Fibroblast of pulmonary artery (primary cell): ENCODE measurements at regions not wholly inside any gene's neighbourhood (a gene's known extent, or its start where the extent isn't known, plus 50 kb on each side); places are given as distances from the start of the nearest gene placed in this dataset.
"Not testable (repeated sequence)": the region's sequence is repeated elsewhere in the genome, so short reads cannot be mapped to it uniquely, and the experiment has no call there.

Experiments used
- DNase-seq: peaks from one replicate; pipeline ENCODE4 v3.0.0-alpha.2; 2010; ENCODE audit warnings: low read depth
- H3K4me3 ChIP-seq: replicated peaks from 2 replicates; pipeline ENCODE4 v1.5.1; 2011; ENCODE audit warnings: low read depth, mild to moderate bottlenecking, control low read depth, low read length, moderate library complexity
- CTCF ChIP-seq: IDR thresholded peaks from 2 replicates; pipeline ENCODE4 v1.5.1; 2011; ENCODE audit warnings: mild to moderate bottlenecking, control low read depth, low read length, inconsistent platforms; ENCODE audit errors: missing control alignments

DNA sequence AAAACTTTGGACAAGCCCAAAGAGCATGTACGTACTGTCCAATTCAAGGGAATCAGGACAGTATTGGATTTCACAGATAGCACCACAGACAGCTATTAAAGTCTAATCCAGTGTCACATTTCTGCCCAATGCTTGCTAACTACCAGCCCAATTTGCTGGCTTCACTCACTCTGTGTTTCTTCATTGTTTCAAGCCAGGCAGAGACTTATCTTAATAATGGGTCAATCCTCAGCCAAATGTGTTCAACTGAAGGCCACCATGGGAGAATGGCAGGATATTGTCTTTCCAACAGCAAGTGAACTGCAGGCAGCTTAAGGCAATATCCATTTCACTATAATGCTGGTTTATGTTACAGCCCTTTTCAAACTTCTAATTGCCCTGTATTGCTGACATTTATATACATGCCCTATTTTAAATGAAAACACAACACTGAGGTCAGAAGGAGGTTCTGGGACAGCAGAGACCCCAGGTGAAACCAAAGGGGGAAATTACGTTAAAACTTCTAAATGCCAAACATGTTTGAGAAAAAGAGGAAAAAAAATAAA lies 142.1 kb upstream of the RSPO3 start:
- no peak for DNase-seq
- H3K4me3 ChIP-seq = no peak overlapping the region
- no peak for TF ChIP-seq CTCF

- TF ChIP-seq CTCF = no peak
- DNase-seq = no peak
Observed at GRCh38 chr6:126983779-126984178, 134.7 kb upstream of the RSPO3 start.

DNA sequence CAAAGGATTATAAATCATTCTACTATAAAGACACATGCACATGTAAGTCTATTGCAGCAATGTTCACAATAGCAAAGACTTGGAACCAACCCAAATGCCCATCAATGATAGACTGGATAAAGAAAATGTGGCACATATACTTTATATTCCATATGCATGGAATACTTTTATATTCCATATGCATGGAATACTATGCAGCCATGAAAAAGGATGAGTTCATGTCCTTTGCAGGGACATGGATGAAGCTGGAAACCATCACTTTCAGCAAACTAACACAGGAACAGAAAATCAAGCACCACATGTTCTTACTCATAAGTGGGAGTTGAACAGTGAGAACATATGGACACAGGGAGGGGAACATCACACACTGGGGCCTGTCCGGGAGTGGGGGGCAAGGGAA lies 130.3 kb upstream of the RSPO3 start:
- DNase-seq, H3K4me3 ChIP-seq: not testable (repeated sequence)

More at GRCh38 chr6:126983779-126984178, 134.7 kb upstream of the RSPO3 start:
- no peak overlapping the region for H3K4me3 ChIP-seq

DNA sequence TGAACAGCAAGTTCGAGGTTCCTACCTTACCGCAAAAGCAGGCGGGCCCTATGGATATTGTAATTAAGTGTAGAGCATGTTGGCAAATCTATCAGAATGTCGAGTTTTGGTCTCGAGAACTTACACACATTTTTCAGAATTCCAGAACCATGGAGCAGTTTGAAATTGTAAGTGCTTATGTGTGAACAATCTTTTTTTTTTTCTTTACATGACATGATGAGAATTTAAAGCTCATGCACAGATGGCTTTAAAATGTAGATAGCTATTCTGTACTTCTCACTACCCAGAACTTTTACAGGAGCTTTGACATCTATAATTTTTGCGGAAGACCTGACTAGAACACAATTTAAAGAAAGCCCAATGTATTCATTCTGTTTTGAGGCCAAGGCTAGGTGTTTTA lies 117.8 kb upstream of the RSPO3 start:
- TF ChIP-seq CTCF = no peak
- H3K4me3 ChIP-seq = no peak overlapping the region
- DNase-seq = no peak

- DNase-seq = no peak
- TF ChIP-seq CTCF = no peak
- H3K4me3 ChIP-seq = no peak overlapping the region
Observed at GRCh38 chr6:127013865-127014264, 104.6 kb upstream of the RSPO3 start.

DNA sequence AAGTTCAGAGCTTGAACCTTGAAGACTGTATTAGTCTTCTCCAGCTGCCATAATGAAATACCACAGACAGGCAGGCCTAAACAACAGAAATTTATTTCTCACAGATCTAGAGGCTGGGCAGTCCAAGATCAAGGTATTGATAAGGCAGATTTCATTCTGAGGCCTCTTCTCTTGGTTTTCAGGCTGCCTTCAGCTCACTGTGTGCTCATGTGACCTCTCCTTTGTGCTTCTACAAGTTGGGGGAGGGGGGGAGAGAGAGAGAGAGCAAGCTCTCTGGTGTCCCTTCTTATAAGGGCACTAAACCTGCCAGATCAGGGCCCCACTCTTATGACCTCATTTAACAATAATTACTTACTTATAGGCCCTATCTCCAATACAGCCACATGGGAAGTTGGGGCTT lies 102.6 kb upstream of the RSPO3 start:
- no peak overlapping the region for H3K4me3 ChIP-seq
- TF ChIP-seq CTCF = no peak
- no peak for DNase-seq

GRCh38 chr6:127019828-127020227 lies 98.6 kb upstream of the RSPO3 start:
- no peak for TF ChIP-seq CTCF
- DNase-seq = no peak
- no peak overlapping the region for H3K4me3 ChIP-seq

DNA sequence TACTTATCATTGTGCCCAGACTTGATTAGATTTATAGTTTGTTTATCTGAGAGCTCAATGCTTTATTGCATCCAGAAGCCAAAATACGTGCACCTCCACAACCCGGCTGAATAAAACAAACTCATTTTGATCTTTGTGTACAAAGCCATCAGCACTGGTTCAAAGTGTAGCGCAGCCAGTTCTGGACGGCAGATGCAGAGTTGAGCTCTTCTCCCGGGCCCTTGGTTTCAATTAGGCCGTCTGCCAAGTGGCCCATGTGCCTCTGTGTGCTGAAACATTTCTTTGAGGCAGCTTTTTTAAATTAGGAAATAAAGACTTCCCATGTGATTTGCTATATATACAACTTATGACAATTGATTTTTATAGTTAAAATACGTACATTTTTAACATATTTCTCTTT lies 96.2 kb upstream of the RSPO3 start:
- TF ChIP-seq CTCF = no peak
- no peak overlapping the region for H3K4me3 ChIP-seq
- DNase-seq = no peak
